Natural killer cell treated with Interleukin-12 subunit alpha and Interleukin-12 subunit beta and Interleukin-15 and Interleukin-18, amount 100 ng/mL, for 72 hours (primary cell): ENCODE measurements at regions not wholly inside any gene's neighbourhood (a gene's known extent, or its start where the extent isn't known, plus 50 kb on each side); places are given as distances from the start of the nearest gene placed in this dataset.

Experiments used
- ATAC-seq, 2 donors: fragments of 150-1000 bp; cut with Tn5 transposase in 1 of 2; sonication (Bioruptor Pico), chemical (Tn5 transposase) in 1 of 2; 2 replicates each; pipeline ENCODE4 v1.10.0; 2021
- DNase-seq: peaks from one replicate; pipeline ENCODE4 v3.0.0; 2022; ENCODE audit warnings: low spot score
- H3K27ac Mint-ChIP-seq, 2 donors: 1 replicate in 1 of 2; 2 replicates in 1 of 2; pipeline ENCODE4 v1.8.0; 2022; ENCODE audit warnings: mixed read lengths in 2 of 2, mild to moderate bottlenecking in 1 of 2, moderate library complexity in 1 of 2
- H3K27me3 Mint-ChIP-seq, 2 donors: 1 replicate in 1 of 2; 2 replicates in 1 of 2; pipeline ENCODE4 v1.8.0; 2022; ENCODE audit warnings: mixed read lengths in 2 of 2
- H3K36me3 Mint-ChIP-seq: one replicate; pipeline ENCODE4 v1.8.0; 2022; ENCODE audit warnings: mixed read lengths
- H3K4me1 Mint-ChIP-seq, 2 donors: 1 replicate in 1 of 2; 2 replicates in 1 of 2; pipeline ENCODE4 v1.8.0; 2022; ENCODE audit warnings: low read depth in 2 of 2, mixed read lengths in 2 of 2, mild to moderate bottlenecking in 1 of 2
- H3K4me3 Mint-ChIP-seq: one replicate; pipeline ENCODE4 v1.8.0; 2022; ENCODE audit warnings: mixed read lengths
- H3K9me3 Mint-ChIP-seq: 2 replicates; pipeline ENCODE4 v1.8.0; 2022; ENCODE audit warnings: mixed read lengths

DNA sequence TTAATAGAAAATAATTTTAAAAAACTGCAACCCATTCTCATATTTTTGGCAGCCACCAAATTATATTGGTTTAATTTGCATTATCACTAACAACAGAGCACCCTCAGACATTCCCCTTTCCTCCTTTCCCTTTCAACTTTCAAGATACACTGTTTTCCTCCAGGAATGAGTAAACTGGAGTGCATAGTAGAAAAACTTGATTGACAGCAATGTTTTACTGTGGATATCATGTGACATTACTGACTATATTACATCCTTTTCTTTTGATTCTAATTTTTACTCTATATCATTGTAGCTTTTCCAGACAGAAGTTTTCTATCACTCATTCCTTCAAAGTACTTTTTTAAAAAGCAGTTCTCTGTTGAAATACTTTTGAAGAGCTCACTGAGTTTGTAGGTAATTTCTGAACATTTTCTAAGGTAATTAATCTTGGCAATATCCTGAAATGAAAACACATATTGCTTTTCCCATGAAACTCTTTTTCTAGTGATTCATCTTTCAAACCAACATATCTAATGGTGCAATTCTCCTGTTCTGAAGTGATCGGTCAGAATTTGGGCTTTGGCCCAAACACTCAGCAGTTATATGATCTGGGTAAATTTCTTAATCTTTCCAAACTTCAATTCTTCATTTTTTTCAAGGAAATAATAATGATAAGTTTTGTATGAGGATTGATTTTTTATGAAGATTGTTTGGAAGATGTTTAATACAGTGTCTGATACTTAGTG is 920.4 kb upstream of the EPHA5 start:
- Mint-ChIP-seq H3K27me3 (no peaks in the 10 kb centered on the region), H3K36me3 (peaks cover 9% of the 10 kb centered on the region), H3K4me3 (no peak overlapping the region), H3K9me3 (peaks cover 11% of the 10 kb centered on the region), H3K27ac (no peak overlapping the region), H3K4me1 (no peaks in the 10 kb centered on the region)
- no peak for ATAC-seq
- no peak for DNase-seq

DNA sequence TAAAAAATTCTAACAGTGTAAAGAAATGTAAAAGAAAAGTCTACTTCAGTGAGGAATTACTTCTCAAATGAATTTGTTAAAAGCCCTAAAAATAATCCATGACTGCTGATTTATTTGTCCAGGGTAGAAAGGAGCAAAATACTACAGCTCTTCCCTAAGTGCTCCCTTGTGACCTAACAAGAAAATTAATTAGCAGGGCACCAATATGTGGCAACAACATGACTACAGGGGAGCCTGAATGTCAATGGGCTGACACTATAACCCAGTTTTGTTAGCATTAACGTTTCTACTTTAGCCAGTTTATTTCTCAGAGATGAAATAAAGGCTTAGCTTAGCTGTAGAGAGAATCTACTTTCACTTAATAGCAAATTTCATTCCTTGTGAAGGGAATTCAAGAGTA is 918.9 kb upstream of the EPHA5 start:
- Mint-ChIP-seq H3K27ac (no peak overlapping the region), H3K9me3 (peaks cover 11% of the 10 kb centered on the region), H3K4me1 (no peaks in the 10 kb centered on the region), H3K27me3 (no peaks in the 10 kb centered on the region), H3K36me3 (peaks cover 9% of the 10 kb centered on the region), H3K4me3 (no peak overlapping the region)
- ATAC-seq (no peak), DNase-seq (no peak)

DNA sequence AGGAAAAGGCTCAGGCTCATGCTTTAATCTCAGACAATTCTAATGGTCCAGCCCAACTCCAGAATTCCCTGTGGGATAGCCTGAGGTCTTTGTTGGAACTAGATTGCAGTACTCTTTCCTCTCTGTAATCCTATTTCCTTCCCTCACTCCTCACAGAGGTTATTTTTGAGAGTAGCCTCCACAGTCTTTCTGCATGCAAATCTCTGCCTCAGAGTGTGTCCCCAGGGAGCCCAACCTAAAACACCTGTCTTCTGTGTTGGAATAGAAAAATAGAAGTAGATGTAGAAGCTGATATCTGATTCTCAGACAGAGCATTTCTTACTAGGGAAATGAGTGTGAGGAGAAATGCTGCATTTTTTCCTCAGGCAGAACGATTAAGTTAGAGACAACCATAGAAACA is 915.5 kb upstream of the EPHA5 start:
- H3K4me3 Mint-ChIP-seq = no peak overlapping the region
- no peak overlapping the region for H3K27ac Mint-ChIP-seq
- no peaks in the 10 kb centered on the region for H3K27me3 Mint-ChIP-seq
- DNase-seq (no peak), ATAC-seq (no peak)
- H3K9me3 Mint-ChIP-seq = peaks cover 5% of the 10 kb centered on the region
- no peaks in the 10 kb centered on the region for H3K4me1 Mint-ChIP-seq
- H3K36me3 Mint-ChIP-seq = no peaks in the 10 kb centered on the region

DNA sequence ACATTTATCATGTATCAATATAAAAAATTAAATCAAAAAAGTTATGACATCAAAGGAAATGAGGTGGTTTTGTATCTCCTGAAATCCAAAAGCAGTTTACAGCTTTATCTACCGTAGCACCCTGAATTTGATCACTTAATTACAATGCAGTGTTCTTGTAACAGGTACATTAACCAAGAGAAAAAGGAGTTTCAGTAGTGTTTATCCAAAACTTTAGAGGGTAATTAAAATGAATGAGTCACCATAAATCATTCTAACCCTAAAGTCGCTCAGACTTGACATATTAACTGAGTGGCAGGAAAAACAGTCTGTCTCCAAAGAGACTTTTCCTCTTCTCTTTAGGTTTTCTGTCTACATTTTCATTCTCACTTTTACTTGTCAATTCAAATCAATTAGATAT is 907.6 kb upstream of the EPHA5 start:
- DNase-seq (no peak), ATAC-seq (no peak)
- H3K4me1 Mint-ChIP-seq = no peaks in the 10 kb centered on the region
- no peaks in the 10 kb centered on the region for H3K27me3 Mint-ChIP-seq
- no peaks in the 10 kb centered on the region for H3K36me3 Mint-ChIP-seq
- H3K4me3 Mint-ChIP-seq = no peak overlapping the region
- no peak overlapping the region for H3K27ac Mint-ChIP-seq
- peaks cover 3% of the 10 kb centered on the region for H3K9me3 Mint-ChIP-seq

DNA sequence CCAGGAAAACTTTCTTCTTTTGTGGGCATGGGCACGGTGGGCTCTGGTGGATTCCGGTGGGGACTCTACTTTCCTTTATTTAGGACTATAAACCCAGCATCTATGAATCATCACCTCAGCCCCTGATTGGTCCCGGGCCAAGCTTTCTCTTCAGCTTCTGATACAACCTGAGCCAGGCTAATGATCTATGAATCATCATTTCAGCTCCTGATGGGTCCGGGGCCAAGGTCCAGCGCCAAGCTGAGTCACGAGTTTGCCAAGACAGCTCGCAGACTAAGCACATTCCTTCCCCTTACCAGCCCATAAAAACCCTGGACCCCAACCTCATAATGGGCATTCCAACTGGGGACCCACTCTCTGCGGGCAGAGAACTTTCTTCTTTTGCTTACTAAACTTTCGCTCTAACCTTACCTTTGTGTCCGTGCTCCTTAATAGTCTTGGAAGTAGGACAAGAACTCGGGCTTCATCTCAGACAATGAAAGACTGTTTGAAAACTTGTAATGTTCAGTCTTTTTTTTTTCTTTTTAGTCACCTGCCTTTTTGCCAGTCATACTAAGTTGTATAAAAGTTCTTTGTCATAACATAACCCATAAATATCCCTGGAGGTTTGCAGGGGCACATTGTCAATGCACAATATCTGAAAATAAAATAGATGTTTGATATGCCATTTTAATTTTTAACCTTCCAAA is 904.9 kb upstream of the EPHA5 start:
- Mint-ChIP-seq H3K9me3 (peaks cover 3% of the 10 kb centered on the region), H3K27me3 (no peaks in the 10 kb centered on the region), H3K36me3 (peaks cover 6% of the 10 kb centered on the region), H3K27ac (no peak overlapping the region), H3K4me1 (no peaks in the 10 kb centered on the region), H3K4me3 (no peak overlapping the region)
- DNase-seq (no peak), ATAC-seq (no peak)

DNA sequence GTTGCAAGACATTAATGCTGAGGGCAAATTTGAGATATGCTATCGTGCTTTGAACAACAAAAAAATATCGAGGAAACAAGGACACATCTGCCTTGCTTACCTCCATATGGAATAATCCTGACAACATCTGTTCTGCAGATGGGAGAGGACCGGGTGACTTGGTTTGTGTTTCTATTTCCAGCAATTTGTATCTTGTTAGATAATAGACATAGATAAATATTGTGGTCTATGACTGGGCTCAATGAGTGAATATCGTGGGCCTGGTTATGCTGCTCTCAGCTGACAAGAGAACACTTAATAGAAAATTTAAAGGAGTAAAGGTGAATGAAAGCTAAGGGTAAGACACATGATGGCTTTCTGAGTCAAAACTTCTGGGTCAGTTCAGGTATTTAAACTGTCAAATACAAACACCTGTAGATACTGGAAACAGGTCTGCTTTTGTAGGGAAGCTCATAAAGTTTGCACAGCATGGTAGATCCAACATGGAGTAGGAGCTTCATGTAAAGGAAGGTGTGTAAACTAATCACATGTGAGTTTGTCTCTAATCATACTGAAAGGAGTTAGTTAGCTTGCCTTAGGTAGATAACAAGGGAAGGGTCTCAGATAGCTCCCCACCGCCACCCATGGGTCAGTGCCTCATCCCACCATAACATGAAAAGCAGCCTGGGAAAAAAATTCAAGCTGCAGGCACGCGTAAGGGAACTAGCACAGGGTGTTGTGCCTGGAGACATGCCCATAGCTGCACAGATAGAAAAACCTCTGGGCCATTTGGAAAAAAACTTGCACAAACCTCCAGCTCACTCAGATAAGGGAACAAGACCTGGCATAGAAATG is 904.1 kb upstream of the EPHA5 start:
- Mint-ChIP-seq H3K36me3 (peaks cover 6% of the 10 kb centered on the region), H3K4me3 (no peak overlapping the region), H3K4me1 (no peaks in the 10 kb centered on the region), H3K27ac (no peak overlapping the region), H3K9me3 (peaks cover 5% of the 10 kb centered on the region), H3K27me3 (no peaks in the 10 kb centered on the region)
- DNase-seq = no peak
- ATAC-seq = no peak

DNA sequence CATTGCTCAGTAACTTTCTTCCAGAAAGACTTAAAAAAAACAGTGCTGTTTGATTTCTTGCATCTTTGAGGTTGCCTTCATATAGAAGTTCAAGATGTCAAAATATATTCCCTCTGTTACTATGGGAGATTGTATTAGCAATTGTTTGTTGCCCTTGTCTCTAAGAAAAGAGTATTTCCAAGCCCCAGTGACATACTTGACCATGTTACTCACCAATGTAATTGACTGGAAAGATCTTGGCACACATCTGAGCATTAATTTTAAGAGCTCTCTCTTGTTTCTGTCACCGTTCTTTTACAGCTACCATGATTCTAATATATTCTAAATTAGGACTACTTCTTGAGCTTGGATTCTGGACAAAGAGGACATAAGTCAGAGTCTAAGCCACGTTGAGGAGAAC is 902.7 kb upstream of the EPHA5 start:
- Mint-ChIP-seq H3K36me3 (peaks cover 6% of the 10 kb centered on the region), H3K4me3 (no peak overlapping the region), H3K4me1 (no peaks in the 10 kb centered on the region), H3K9me3 (peaks cover 11% of the 10 kb centered on the region), H3K27me3 (no peaks in the 10 kb centered on the region), H3K27ac (no peak overlapping the region)
- ATAC-seq = no peak
- no peak for DNase-seq

DNA sequence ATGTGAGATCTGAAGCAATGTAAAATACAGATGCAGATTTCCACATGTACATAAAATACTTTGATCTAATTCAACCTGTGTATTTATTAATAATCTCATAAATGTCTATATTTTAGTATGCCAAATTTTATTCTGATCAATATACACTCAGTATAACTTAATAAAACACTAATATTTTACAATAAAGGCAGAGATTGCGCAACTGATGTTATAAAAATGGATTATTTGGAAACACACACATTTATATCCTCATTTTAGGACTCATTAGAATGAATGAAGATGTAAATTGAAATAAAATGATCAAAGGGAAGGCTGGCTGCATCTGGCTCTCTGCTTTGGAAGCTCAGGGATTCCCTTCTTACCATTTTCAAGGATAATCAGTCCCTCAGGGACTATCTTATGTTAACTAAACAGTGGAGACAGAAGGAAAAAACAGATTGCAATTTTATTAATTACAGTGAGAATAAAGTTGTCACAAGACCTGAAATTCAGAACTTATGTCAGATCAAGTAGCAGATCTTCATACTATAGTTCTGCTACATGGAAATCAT is 900.9 kb upstream of the EPHA5 start:
- ATAC-seq (no peak), DNase-seq (no peak)
- Mint-ChIP-seq H3K27me3 (no peaks in the 10 kb centered on the region), H3K4me3 (no peak overlapping the region), H3K27ac (no peak overlapping the region), H3K4me1 (no peaks in the 10 kb centered on the region), H3K36me3 (peaks cover 6% of the 10 kb centered on the region), H3K9me3 (peaks cover 11% of the 10 kb centered on the region)

DNA sequence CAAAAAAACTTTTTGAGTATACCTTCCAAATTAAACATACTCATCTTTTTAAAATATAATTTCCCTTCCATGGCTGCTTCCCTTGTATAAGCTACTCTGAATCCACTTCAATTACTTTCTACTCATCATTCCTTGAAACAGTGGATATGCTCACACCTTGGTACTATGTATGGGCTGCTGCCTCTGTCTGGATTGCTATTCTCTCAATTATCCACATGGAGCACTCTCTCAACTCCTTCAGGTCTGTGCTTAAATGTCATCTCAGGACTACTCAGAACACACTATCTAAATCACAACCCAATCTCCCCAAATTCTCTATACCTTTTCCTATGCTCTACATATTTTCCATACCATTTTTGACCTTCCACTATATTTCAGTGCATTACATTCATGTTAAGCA is 898.9 kb upstream of the EPHA5 start:
- peaks cover 6% of the 10 kb centered on the region for H3K36me3 Mint-ChIP-seq
- H3K4me3 Mint-ChIP-seq = no peak overlapping the region
- H3K4me1 Mint-ChIP-seq = no peaks in the 10 kb centered on the region
- no peaks in the 10 kb centered on the region for H3K27me3 Mint-ChIP-seq
- no peak for DNase-seq
- ATAC-seq = no peak
- H3K27ac Mint-ChIP-seq = no peak overlapping the region
- peaks cover 11% of the 10 kb centered on the region for H3K9me3 Mint-ChIP-seq

DNA sequence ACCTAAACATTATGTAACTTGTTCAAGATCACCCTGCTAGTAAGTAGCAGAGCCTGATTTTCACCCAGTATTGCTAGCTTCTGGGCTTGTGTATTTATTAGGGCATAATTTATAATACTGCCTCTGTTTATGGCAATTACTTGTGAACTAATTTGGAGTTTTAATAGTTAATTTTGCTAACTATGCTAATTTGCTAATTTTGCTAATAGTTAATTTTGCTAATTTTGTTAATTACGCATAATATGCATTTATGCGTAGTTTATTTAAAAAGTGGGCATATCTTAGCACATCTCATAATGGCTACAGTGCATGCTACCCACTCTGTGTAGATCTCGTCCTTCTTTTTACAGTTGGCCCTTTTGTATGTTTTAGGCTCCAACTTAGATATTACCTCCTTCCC is 898.1 kb upstream of the EPHA5 start:
- H3K36me3 Mint-ChIP-seq = peaks cover 6% of the 10 kb centered on the region
- no peaks in the 10 kb centered on the region for H3K4me1 Mint-ChIP-seq
- H3K27ac Mint-ChIP-seq = no peak overlapping the region
- no peak overlapping the region for H3K4me3 Mint-ChIP-seq
- peaks cover 8% of the 10 kb centered on the region for H3K9me3 Mint-ChIP-seq
- ATAC-seq (no peak), DNase-seq (no peak)
- no peaks in the 10 kb centered on the region for H3K27me3 Mint-ChIP-seq

DNA sequence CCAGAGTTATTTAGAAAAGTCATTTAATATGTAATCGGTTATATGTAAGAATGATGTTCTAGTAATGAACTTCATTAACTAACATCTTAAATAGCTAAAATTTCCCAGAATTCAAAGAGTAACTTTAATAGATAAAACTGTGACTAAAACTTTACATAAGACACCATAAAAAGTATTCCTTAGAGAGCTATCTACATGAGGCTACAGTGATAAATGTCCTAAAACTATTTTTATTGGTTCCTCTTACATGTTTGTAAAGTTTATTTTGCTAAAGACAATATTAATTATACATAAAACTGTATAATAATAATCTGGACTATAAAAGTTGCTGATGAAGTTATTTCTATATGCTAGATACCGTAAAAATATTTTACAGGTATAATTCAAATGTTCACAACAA is 897.7 kb upstream of the EPHA5 start:
- H3K27me3 Mint-ChIP-seq = no peaks in the 10 kb centered on the region
- ATAC-seq (no peak), DNase-seq (no peak)
- H3K27ac Mint-ChIP-seq = no peak overlapping the region
- no peak overlapping the region for H3K4me3 Mint-ChIP-seq
- H3K9me3 Mint-ChIP-seq = peaks cover 8% of the 10 kb centered on the region
- H3K4me1 Mint-ChIP-seq = no peaks in the 10 kb centered on the region
- H3K36me3 Mint-ChIP-seq = peaks cover 6% of the 10 kb centered on the region

DNA sequence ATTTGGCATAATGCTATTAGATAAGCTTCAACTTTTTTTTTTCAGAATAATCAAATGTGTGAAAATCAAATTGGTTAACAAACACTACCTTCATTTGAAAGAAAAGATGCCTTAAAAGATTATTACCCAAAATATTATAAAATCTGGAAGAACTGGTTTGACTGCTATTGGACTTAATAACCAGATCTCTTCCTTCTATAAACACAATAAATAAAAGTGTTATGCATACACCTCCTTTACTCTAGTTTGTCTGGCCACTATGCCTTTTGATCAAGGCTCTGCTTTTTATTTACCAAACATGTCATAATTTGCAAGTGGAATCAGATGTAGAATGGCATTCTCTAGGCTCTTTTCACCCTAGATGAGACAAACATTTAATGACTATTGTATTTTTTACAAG is 897.3 kb upstream of the EPHA5 start:
- Mint-ChIP-seq H3K27me3 (no peaks in the 10 kb centered on the region), H3K9me3 (peaks cover 8% of the 10 kb centered on the region), H3K27ac (no peak overlapping the region), H3K4me3 (no peak overlapping the region), H3K4me1 (no peaks in the 10 kb centered on the region), H3K36me3 (peaks cover 6% of the 10 kb centered on the region)
- DNase-seq (no peak), ATAC-seq (no peak)

DNA sequence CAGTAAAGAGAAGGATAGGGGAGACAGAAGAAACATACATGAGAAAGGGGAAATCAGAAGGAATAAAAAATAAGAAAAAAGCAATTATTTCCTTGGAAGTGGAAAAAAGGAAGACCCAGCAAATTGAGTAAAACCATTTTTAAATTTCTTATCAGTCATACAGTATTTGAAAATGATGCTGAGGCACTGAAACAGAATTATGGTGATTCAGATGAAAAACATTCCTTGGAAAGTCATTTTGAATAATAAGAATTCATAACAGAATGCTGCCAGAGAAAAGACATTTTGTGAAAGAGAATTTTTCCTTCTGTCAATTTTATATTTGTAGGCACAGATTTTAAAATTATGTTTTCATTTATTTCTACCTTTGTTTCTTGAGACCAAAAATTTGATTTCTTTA is 895.5 kb upstream of the EPHA5 start:
- no peak overlapping the region for H3K27ac Mint-ChIP-seq
- no peaks in the 10 kb centered on the region for H3K4me1 Mint-ChIP-seq
- ATAC-seq = no peak
- no peak for DNase-seq
- H3K27me3 Mint-ChIP-seq = no peaks in the 10 kb centered on the region
- peaks cover 4% of the 10 kb centered on the region for H3K36me3 Mint-ChIP-seq
- peaks cover 8% of the 10 kb centered on the region for H3K9me3 Mint-ChIP-seq
- no peak overlapping the region for H3K4me3 Mint-ChIP-seq
